RKO (cell line): ENCODE measurements at regions not wholly inside any gene's neighbourhood (a gene's known extent, or its start where the extent isn't known, plus 50 kb on each side); places are given as distances from the start of the nearest gene placed in this dataset.

Experiments
- DNase-seq: peaks from one replicate; pipeline ENCODE4 v3.0.0-alpha.2; 2016; ENCODE audit warnings: low spot score

DNA sequence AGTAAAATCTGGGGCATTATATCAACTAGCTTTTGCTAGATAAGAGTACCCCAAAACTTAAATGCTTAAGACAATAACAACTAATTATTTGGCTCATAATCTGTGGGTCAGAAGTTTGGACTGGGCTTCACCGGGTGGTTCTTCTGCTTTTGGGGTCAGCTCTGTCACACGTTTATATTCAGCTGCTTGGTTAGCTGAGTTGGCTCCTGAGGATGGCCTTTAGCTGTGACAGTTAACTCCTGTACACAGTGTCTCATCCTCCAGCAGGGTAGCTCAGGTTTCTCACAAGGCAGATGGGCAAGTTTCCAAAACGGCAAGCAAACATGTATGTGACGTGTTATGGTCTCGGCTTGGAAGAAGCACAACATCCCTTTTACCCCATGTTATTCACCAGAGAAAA lies 488.2 kb downstream of the TLE4 start:
- no peak for DNase-seq

DNA sequence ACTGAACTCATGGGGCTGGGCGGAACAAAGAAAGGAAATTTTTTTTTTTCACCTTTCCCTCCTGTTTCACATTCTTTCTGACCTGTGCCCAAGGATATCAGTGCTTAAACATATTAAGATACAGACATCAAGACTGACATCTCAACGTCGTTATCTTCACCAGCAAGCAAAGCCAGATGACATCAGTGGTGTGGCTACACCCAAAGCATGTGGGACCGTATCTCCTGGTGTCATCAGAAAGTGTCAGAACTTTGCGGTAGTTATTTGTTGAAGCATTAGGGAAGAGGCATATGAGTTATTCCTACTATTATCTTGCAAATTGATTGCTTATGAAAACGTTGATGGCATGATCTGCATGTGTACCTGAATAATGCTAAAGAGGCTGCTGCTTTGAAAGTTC lies 487.4 kb downstream of the TLE4 start:
- DNase-seq, result no peak

GRCh38 chr9:80052830-80053229 lies 481.1 kb downstream of the TLE4 start:
- no peak for DNase-seq

- no peak for DNase-seq
Measured at GRCh38 chr9:80049096-80049782, 477.5 kb downstream of the TLE4 start.

DNA sequence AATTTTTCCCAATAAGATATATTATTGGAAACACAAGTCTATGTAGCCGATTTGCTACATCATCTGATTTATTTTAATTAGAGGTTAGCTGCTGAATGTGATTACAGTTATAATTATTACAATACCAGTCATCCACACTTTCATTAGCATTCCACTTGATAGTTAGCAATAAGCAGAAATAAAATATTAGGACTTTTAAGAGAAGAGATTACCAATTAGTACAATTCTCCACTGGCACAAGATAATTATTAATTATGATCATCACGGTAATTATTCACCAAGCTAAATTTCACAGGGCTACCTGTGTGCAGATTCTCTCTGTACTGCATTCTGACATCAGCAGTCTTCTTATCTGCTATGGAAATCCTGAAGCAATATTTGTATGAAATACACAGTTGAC lies 474.7 kb downstream of the TLE4 start:
- no peak for DNase-seq

GRCh38 chr9:80041821-80042220 lies 470.1 kb downstream of the TLE4 start:
- no peak for DNase-seq

GRCh38 chr9:80040457-80040856 lies 468.7 kb downstream of the TLE4 start:
- no peak for DNase-seq

DNA sequence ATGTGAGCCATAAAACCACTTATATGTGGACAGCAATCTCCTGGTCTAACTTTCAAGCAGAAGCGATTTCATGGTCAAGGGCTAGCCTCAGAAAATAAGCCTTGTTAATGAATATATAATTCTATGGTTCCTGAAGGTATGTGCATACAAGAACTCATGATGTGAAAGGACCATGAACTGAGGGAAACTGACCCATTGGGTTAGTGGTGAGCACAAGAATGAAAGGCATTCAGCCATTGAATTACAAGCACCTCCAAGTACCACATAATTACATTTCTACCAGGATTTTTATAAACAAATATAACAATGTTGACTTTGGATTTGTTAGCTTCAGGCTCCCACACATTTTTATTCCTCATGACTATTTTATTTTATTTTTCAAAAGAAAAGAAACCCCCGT lies 459.0 kb downstream of the TLE4 start:
- DNase-seq, result no peak

DNA sequence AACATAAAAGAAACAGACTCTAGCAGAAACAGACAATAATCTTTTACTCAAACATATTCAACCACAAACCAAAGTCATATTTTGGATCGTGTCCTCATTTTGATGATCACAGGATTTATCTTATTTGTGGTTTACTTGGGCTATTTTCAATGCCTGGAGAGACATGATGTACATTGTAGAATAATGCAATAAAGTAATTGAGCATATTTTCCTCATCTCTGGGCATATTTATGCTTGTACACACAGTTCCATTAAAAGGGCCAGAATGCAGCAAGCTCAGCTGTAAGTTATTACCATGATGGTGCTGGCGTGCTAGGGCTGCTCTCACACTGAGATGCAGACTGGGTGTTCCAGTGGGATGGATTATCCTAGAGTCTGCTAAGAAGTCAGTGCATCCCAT lies 456.7 kb downstream of the TLE4 start:
- no peak for DNase-seq

GRCh38 chr9:80025796-80026520 lies 454.2 kb downstream of the TLE4 start:
- DNase-seq, result no peak

GRCh38 chr9:80025131-80025530 lies 453.4 kb downstream of the TLE4 start:
- no peak for DNase-seq

- no peak for DNase-seq
Measured at GRCh38 chr9:80020530-80020929, 448.8 kb downstream of the TLE4 start.

DNA sequence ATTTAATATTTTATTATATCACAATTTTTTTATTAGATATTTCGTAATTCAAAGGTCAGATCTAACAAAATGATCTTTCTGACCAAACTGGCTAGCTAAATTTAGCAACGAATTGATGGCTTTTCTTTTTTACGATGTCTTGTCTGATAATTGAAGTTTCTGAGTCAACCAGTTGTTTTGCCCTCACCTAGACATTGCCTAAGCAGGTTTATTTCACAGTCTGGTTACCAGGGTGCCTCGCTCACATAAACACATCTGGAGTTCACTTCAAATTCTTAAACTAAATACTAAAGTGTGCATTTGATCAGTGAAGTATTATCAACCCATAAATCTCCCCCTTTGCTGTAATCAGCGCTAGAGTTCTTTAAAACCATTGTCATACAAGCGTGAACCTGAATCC lies 448.3 kb downstream of the TLE4 start:
- DNase-seq, result no peak

DNA sequence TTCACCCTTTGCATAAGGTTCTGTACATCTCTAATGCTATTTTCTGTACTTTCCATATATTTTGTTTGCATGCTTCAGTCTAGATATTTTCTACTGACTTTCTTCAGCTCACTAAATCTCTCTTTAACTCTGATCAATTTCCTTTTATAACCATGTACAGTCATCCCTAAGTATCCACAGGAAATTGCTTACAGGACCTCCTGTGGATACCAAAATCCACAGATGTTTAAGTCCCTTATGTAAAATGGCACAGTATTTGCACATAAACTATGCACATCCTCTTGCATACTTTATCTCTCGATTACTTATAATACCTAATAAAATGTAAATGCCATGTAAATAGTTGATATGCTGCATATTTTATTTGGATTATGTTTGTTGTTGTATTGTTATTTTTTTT lies 442.1 kb downstream of the TLE4 start:
- DNase-seq, result no peak

DNA sequence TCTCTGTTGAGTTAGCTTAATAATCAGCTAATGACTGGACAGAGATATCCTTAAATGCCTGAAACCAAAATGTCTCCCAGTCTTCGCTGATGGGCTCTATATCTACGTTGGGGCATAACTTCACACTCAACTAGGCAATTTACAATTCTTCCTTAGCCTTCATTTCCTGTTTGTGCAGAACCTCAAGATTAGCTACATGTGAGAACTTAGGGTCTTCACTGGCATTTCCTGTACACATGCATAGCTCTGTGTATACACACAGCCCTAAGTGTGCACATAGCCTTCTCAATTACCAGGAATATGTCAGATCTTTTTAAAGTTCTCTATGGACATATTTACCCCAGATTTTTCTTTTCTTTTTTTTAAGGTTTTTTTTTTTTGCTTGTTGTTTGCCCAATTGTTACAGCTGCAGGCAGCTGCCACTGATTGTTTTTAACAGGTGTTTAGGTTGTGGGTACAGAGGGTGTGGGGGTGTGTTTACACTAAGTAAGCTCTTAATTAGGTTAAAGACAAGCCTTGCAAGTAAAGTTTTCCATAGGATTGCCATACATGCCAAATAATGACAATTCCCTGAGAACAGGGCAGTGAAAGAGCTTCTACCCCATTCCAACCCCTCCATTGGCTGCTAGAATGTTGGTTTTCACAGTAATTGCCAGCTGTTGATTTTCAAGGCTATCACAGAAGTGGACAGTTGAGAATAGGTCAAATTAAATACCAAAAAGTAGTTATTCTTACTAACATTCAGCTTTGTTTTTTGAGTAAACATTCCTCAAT lies 441.0 kb downstream of the TLE4 start:
- no peak for DNase-seq

DNA sequence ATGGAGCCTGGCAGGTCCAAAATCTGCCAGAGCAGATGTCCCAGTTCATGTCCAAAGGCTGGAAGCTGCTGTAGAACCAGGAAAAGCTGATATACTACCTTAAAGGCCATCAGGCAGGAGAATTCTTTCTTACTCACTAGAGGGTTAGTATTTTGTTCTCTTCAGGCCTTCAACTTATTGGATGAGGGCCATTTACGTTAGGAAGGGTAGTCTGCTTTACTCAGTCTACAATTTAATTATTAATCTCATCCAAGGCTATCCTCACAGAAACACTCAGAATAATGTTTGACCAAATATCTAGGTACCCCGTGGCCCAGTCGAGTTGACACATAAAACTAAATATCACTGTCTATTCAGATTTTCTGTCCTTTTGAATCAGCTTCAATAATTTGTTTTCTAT lies 437.4 kb downstream of the TLE4 start:
- no peak for DNase-seq

- no peak for DNase-seq
Measured at GRCh38 chr9:80004714-80005113, 432.9 kb downstream of the TLE4 start.

DNA sequence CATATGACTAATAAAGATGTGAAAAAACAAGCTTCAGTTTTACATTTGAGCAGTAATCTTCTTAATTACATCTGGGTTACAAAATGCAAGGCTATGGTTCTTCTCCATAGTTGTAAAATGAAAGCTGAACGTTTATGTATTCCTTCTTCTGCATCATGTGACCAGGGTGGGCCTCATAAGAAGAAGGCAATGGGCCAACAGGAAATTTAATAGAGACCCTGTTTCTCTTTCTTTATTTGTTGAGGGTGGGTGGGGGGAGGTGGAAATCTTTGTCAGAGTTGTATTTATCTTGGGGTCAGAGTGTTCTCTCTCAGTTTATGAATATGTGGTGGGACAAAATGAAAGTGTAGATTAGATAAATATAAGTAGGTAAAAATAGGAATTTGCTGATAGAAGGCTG lies 418.8 kb downstream of the TLE4 start:
- no peak for DNase-seq

GRCh38 chr9:79989079-79989478 lies 417.3 kb downstream of the TLE4 start:
- no peak for DNase-seq

GRCh38 chr9:79988126-79988525 lies 416.4 kb downstream of the TLE4 start:
- DNase-seq, result no peak

- DNase-seq, result no peak
Measured at GRCh38 chr9:79986437-79986836, 414.7 kb downstream of the TLE4 start.

DNA sequence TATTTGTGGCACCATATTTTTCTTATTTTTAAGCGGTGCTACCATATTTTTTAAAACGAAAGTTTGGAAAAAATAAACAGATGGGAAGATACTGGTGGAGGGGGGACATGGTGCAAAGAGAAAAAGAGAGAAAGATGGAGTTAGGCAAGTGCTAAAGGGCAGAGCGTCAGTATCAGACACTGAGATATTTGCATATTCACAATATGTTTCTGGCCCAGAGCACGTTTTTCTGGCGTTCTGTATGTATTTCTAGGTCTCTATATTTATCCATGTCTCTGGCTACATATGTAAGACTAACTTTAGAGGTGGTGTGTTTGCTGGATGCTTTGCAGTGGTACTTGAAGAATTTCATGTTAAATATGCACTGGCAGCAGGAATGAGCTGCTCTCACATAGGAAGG lies 414.0 kb downstream of the TLE4 start:
- no peak for DNase-seq

GRCh38 chr9:79985264-79985663 lies 413.5 kb downstream of the TLE4 start:
- no peak for DNase-seq
